ENCODE measurements at regions not wholly inside any gene's neighbourhood (a gene's known extent, or its start where the extent isn't known, plus 50 kb on each side); places are given as distances from the start of the nearest gene placed in this dataset.

DNA sequence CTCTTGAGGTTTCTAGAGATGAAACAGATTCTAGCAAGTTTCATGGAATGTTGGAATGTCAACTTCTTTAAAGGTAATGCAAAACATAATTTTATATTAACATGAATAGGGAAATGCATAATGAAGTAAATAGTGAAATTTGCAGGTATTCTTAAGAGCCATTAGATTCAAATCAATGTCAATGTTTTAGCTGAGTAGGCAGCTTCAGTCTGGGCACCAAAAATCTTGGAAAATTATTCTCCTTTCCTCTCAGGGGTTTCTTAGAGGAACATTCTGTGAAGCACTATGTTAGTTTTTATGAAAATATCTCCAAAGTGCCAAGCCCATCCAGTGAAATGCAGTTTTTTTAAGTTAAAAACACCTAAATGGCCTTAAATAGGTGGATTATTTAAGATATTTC lies 300.8 kb downstream of the PAX1 start:
- TF ChIP-seq, protein P1, sequence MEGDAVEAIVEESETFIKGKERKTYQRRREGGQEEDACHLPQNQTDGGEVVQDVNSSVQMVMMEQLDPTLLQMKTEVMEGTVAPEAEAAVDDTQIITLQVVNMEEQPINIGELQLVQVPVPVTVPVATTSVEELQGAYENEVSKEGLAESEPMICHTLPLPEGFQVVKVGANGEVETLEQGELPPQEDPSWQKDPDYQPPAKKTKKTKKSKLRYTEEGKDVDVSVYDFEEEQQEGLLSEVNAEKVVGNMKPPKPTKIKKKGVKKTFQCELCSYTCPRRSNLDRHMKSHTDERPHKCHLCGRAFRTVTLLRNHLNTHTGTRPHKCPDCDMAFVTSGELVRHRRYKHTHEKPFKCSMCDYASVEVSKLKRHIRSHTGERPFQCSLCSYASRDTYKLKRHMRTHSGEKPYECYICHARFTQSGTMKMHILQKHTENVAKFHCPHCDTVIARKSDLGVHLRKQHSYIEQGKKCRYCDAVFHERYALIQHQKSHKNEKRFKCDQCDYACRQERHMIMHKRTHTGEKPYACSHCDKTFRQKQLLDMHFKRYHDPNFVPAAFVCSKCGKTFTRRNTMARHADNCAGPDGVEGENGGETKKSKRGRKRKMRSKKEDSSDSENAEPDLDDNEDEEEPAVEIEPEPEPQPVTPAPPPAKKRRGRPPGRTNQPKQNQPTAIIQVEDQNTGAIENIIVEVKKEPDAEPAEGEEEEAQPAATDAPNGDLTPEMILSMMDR (IDR thresholded peaks at IDR 0.05; ENCODE audit: insufficient read depth, low read length): no peak
- no peak overlapping the region for H3K4me3 ChIP-seq (ENCODE audit: low read depth, low read length)
- no peak for DNase-seq (ENCODE audit: low read depth)

DNA sequence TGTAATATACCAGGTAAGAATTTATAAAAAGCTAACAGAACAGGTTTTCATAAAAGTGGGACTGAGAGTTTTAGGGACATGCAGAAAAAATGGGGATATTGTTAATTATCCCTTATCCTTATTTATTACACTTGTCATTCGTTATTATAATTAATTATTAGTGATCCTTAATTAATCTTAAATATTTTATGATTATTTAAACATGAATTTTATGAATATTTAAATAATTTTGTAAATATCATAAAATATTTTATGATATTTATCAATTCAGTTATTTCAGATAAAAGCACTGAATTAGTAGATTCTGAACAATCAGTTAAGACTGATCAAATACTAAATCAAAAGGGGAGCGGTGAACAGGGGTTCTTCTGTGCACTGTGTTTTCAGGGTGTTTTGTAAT lies 300.1 kb downstream of the PAX1 start:
- DNase-seq (ENCODE audit: low read depth): no peak
- H3K4me3 ChIP-seq (ENCODE audit: low read depth, low read length): no peak overlapping the region
- TF ChIP-seq, protein P1 (IDR thresholded peaks at IDR 0.05; ENCODE audit: insufficient read depth, low read length): no peak

DNA sequence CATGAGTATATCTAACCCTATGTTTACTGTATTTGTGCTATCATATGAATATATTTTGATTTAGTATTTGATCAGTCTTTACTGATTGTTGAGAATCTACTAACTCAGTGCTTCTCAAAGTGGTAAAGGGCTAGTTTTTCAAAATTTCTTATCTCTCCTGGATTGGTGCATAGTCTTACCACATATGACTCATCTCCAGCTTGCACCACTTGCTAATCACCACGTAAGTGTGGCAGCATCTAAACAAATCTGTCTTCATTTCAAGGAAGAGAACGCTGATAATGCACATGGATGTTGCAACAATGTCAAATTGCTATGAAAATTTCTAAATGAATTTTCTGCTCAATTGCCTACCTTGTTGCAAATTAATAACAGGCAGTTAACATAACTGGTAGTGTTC lies 299.5 kb downstream of the PAX1 start:
- TF ChIP-seq, protein P1 (IDR thresholded peaks at IDR 0.05; ENCODE audit: insufficient read depth, low read length): no peak
- DNase-seq (ENCODE audit: low read depth): peak; percentile 67
- no peak overlapping the region for H3K4me3 ChIP-seq (ENCODE audit: low read depth, low read length)

DNA sequence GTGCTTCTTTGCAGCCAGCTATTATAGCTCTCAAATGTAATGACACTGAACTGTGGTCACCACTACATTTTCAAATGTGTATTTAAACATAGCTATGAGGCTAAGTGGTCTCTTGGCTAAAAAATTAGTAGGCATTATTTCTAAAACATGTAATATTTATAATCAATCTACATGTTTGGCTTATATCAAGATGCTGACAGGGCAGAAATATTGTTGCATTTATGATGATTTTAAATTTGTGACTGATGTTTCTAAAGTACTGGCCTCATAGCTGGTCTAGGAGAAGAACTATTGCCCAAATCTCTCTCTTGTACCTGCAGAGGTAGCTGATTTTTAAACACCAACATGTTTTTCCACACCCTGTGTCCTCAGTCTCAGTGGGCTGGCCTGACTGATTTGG lies 298.2 kb downstream of the PAX1 start:
- no peak for DNase-seq (ENCODE audit: low read depth)
- TF ChIP-seq, protein P1 (IDR thresholded peaks at IDR 0.05; ENCODE audit: insufficient read depth, low read length): no peak
- no peak overlapping the region for H3K4me3 ChIP-seq (ENCODE audit: low read depth, low read length)

DNA sequence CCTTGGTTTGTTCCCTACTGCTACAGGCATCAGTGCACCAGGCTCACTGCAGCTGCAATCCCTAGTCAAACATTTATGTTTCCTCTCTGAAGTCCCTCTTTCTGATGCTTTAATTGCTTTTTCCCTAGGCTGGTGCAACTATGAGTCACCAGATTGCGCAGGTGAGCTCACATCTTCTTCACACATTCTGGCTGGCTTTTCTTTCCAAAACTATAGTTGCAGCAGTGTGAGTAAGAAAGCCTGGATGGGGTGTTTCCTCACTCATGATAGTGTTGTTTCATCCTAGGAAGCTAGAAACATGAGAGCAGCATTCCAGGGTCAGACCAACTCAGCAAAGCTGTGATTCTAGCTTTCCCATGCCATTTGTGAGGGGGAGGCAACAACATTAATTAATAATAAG lies 296.4 kb downstream of the PAX1 start:
- peak; percentile 53 for DNase-seq (ENCODE audit: low read depth)
- TF ChIP-seq, protein P1 (IDR thresholded peaks at IDR 0.05; ENCODE audit: insufficient read depth, low read length): no peak
- no peak overlapping the region for H3K4me3 ChIP-seq (ENCODE audit: low read depth, low read length)

DNA sequence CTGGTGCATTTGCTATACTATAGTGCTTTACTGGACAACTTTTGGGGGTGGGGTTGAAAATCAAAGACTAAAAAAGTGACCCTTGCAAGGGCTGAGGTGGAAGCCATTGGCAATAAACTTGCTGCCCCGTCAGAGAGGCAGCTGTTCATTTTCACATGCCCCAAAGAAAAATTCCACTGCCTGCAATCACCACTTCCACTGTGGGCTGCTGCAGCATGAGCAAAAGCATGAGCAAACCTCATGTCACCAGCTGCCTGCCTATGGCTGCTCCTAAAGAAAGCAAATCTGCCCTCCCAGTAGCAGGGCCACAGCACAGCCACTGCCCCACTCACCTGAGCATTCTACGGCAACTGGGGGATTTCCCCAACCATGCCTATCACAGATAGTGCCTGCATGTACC lies 290.0 kb downstream of the PAX1 start:
- TF ChIP-seq, protein P1 (IDR thresholded peaks at IDR 0.05; ENCODE audit: insufficient read depth, low read length): no peak
- no peak for DNase-seq (ENCODE audit: low read depth)
- no peak overlapping the region for H3K4me3 ChIP-seq (ENCODE audit: low read depth, low read length)

DNA sequence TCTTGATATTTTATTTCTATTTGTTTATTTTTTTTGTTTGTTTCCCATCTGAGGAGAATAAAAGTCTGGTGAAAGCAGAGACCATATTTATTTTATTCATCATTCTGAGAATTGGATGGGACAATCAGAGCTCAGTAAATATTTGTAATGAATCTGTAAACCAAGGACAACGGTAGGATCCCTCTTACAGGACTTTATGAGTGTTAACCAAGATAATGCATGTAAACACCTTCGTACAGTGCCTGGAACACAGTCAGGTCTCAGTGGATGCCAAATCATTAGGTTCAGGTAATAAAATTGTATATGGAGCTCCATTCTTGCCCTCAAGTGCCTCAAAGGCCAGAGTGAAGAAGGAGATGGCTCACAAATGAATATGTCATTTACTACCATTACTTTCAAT lies 288.7 kb downstream of the PAX1 start:
- no peak for DNase-seq (ENCODE audit: low read depth)
- TF ChIP-seq, protein P1 (IDR thresholded peaks at IDR 0.05; ENCODE audit: insufficient read depth, low read length): no peak
- no peak overlapping the region for H3K4me3 ChIP-seq (ENCODE audit: low read depth, low read length)

Measured in fibroblast of the aortic adventitia (primary cell).